Progenitor cell of endocrine pancreas (in vitro differentiated cells): ENCODE measurements at regions not wholly inside any gene's neighbourhood (a gene's known extent, or its start where the extent isn't known, plus 50 kb on each side); places are given as distances from the start of the nearest gene placed in this dataset.

Experiments used
- DNase-seq: peaks from one replicate; pipeline ENCODE4 v3.0.0; 2021; ENCODE audit warnings: low spot score; ENCODE audit not compliant: unreplicated experiment
- H3K27ac Mint-ChIP-seq: 2 replicates; pipeline ENCODE4 v1.8.0; 2021; ENCODE audit warnings: mild to moderate bottlenecking, moderate library complexity, mixed read lengths
- H3K27me3 Mint-ChIP-seq: 2 replicates; pipeline ENCODE4 v1.8.0; 2021; ENCODE audit warnings: mixed read lengths
- H3K36me3 Mint-ChIP-seq: 2 replicates; pipeline ENCODE4 v1.8.0; 2022; ENCODE audit warnings: mixed read lengths; ENCODE audit not compliant: insufficient read depth
- H3K4me1 Mint-ChIP-seq: 2 replicates; pipeline ENCODE4 v1.8.0; 2021; ENCODE audit warnings: low read depth, mixed read lengths
- H3K4me3 Mint-ChIP-seq: 2 replicates; pipeline ENCODE4 v1.8.0; 2021; ENCODE audit warnings: low read depth, mild to moderate bottlenecking, moderate library complexity, mixed read lengths
- H3K9me3 Mint-ChIP-seq: 2 replicates; pipeline ENCODE4 v1.8.0; 2021; ENCODE audit warnings: low read depth, mixed read lengths
- CTCF ChIP-seq: fragments of 200-600 bp; sonication (generic); IDR thresholded peaks from one replicate; pipeline ENCODE4 v1.5.0; 2021; ENCODE audit warnings: antibody characterized with exemption, mild to moderate bottlenecking; ENCODE audit not compliant: unreplicated experiment

GRCh38 chr3:176941689-176942088 is 255.6 kb downstream of the TBL1XR1 start:
- Mint-ChIP-seq H3K4me1 (peaks cover 11% of the 10 kb centered on the region), H3K4me3 (no peak overlapping the region), H3K27me3 (no peaks in the 10 kb centered on the region), H3K9me3 (peaks cover 12% of the 10 kb centered on the region), H3K36me3 (peaks cover 3% of the 10 kb centered on the region), H3K27ac (no peak overlapping the region)
- TF ChIP-seq CTCF = no peak
- no peak for DNase-seq

GRCh38 chr3:176939022-176939817 is 258.1 kb downstream of the TBL1XR1 start:
- Mint-ChIP-seq H3K27ac (no peak overlapping the region), H3K4me3 (no peak overlapping the region), H3K36me3 (peaks cover 8% of the 10 kb centered on the region), H3K4me1 (peaks cover 11% of the 10 kb centered on the region), H3K9me3 (peaks cover 14% of the 10 kb centered on the region), H3K27me3 (no peaks in the 10 kb centered on the region)
- TF ChIP-seq CTCF = peak; percentile 90
- DNase-seq = peak; percentile 11

DNA sequence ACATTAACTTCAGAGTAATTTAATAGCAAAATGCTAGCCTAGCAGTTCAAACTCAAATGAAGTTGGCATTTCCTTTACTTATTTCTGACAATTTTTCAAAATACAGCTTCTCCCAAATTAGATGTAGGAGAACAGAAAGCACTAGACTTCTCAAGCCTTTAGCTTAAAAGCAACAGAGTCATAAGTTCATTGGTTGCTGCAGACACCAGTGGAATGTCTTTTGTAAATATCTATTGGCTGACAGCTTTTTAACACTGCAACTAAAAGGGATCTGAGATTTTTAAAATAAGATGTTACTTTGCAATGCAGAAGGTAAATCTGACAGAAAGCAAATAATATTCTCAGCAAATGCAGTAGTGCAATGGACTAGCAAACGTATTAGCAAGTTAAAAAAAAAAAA is 259.3 kb downstream of the TBL1XR1 start:
- no peaks in the 10 kb centered on the region for H3K27me3 Mint-ChIP-seq
- H3K27ac Mint-ChIP-seq = no peak overlapping the region
- no peak overlapping the region for H3K4me3 Mint-ChIP-seq
- peaks cover 8% of the 10 kb centered on the region for H3K36me3 Mint-ChIP-seq
- peaks cover 23% of the 10 kb centered on the region for H3K9me3 Mint-ChIP-seq
- no peak for TF ChIP-seq CTCF
- DNase-seq = no peak
- H3K4me1 Mint-ChIP-seq = peaks cover 12% of the 10 kb centered on the region

- H3K4me3 Mint-ChIP-seq = no peak overlapping the region
- H3K36me3 Mint-ChIP-seq = peaks cover 8% of the 10 kb centered on the region
- H3K27me3 Mint-ChIP-seq = no peaks in the 10 kb centered on the region
- no peak for TF ChIP-seq CTCF
- no peak overlapping the region for H3K27ac Mint-ChIP-seq
- no peak for DNase-seq
- peaks cover 12% of the 10 kb centered on the region for H3K4me1 Mint-ChIP-seq
- peaks cover 23% of the 10 kb centered on the region for H3K9me3 Mint-ChIP-seq
Measured at GRCh38 chr3:176937541-176937940, 259.7 kb downstream of the TBL1XR1 start.

- Mint-ChIP-seq H3K4me1 (peaks cover 15% of the 10 kb centered on the region), H3K9me3 (peaks cover 23% of the 10 kb centered on the region), H3K4me3 (no peak overlapping the region), H3K27ac (no peak overlapping the region), H3K36me3 (peaks cover 8% of the 10 kb centered on the region), H3K27me3 (no peaks in the 10 kb centered on the region)
- DNase-seq = no peak
- TF ChIP-seq CTCF = no peak
Measured at GRCh38 chr3:176935194-176935888, 261.9 kb downstream of the TBL1XR1 start.
